ENCODE measurements at regions not wholly inside any gene's neighbourhood (a gene's known extent, or its start where the extent isn't known, plus 50 kb on each side); places are given as distances from the start of the nearest gene placed in this dataset.
A peak's percentile ranks its signal among the peaks of the same experiment; 100 is the strongest.
"Not testable (repeated sequence)": the region's sequence is repeated elsewhere in the genome, so short reads cannot be mapped to it uniquely, and the experiment has no call there.

DNA sequence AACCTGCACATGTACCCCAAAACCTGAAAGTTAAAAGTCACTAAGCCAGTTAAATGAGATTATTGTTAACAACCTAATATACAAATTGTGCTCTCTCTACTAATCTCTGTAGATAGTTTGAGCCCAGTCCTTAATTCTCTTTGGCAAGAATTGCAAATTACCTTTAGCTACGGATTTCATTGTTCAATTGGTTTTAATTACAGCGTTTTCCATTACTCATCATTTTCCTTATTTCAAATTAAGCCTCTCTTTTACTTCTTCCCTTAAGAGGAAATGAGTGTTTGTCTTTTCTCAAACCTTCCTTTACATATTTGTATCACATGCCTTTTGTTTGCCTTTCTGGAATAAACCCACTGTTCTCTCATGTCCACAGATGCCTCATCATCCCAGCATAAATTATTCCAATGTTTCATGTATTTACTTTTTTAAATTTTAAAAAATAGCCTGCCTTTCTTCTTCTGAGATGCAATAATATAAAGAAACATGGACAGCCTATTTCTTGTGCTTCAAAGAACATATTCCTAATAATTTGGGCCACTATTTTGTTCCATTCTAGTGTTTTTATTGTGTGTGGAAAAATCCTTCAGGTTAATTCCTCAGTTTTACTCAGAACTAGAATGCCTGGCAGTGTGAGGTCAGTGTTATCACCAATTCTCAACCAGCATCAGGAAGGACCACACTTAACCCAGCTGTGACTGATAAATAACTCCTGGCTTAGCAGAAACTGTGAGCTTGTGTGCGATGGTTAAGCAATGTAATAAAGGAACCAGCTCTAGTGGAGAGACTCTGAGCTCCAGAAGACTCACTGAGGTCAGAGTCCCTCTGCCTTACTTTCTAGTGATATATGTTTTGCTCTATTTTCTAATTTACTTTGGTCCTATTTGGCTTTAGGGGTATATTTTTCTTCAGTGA is 600.5 kb downstream of the LTN1 start:
- H3K4me2 ChIP-seq = no peak overlapping the region
- no peak overlapping the region for H3K27ac ChIP-seq
- no peak overlapping the region for H2AFZ ChIP-seq (replicated peaks)
- no peaks in the 10 kb centered on the region for H3K9me3 ChIP-seq (ENCODE audit: low read depth)
- no peaks in the 10 kb centered on the region for H3K36me3 Mint-ChIP-seq
- H3K4me3 Mint-ChIP-seq = no peak overlapping the region
- H3K27me3 Mint-ChIP-seq (ENCODE audit: insufficient read depth, low read depth) = peaks cover 4% of the 10 kb centered on the region
- H3K9ac ChIP-seq = no peak overlapping the region
- no peaks in the 10 kb centered on the region for H3K27me3 ChIP-seq
- no peak for TF ChIP-seq EZH2phosphoT487 (IDR thresholded peaks at IDR 0.05)
- TF ChIP-seq, protein P1, sequence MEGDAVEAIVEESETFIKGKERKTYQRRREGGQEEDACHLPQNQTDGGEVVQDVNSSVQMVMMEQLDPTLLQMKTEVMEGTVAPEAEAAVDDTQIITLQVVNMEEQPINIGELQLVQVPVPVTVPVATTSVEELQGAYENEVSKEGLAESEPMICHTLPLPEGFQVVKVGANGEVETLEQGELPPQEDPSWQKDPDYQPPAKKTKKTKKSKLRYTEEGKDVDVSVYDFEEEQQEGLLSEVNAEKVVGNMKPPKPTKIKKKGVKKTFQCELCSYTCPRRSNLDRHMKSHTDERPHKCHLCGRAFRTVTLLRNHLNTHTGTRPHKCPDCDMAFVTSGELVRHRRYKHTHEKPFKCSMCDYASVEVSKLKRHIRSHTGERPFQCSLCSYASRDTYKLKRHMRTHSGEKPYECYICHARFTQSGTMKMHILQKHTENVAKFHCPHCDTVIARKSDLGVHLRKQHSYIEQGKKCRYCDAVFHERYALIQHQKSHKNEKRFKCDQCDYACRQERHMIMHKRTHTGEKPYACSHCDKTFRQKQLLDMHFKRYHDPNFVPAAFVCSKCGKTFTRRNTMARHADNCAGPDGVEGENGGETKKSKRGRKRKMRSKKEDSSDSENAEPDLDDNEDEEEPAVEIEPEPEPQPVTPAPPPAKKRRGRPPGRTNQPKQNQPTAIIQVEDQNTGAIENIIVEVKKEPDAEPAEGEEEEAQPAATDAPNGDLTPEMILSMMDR (IDR thresholded peaks at IDR 0.05) = no peak
- no peak for TF ChIP-seq EZH2 (IDR thresholded peaks at IDR 0.05)
- H3K4me1 Mint-ChIP-seq = no peaks in the 10 kb centered on the region
- H3K4me3 ChIP-seq = no peak overlapping the region
- no peaks in the 10 kb centered on the region for H3F3A ChIP-seq (ENCODE audit: low read depth)
- no peaks in the 10 kb centered on the region for H3K4me1 ChIP-seq
- no peaks in the 10 kb centered on the region for H3K36me3 ChIP-seq
- no peak for DNase-seq (ENCODE audit: low spot score)
- no peaks in the 10 kb centered on the region for H3K79me2 ChIP-seq (ENCODE audit: low read depth)
- no peaks in the 10 kb centered on the region for H4K20me1 ChIP-seq (ENCODE audit: low read depth)
- H3K9me3 Mint-ChIP-seq = peaks cover 10% of the 10 kb centered on the region
- no peak overlapping the region for H3K27ac Mint-ChIP-seq

DNA sequence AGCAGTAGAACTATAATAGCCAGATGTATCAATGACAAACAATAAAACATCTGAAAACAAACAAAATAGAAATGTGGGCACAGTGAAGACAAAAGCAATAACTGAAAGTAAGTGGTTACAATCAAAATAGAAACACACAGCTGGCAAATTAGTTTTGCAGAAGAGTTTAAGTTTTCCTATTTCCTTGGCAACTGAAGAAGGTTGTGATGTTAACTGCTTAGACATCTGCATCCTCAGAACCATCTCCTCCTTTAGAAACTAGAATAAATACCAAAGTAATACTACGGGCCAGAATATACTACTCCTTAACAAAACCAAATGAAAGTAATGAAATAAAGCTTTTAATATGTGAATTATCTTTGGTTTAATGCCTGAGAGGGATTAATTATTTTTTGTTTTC is 605.5 kb downstream of the LTN1 start:
- no peak overlapping the region for H2AFZ ChIP-seq (replicated peaks)
- no peak overlapping the region for H3K27ac Mint-ChIP-seq
- H3K27me3 ChIP-seq = no peaks in the 10 kb centered on the region
- DNase-seq (ENCODE audit: low spot score) = no peak
- H3K9me3 ChIP-seq (ENCODE audit: low read depth) = no peaks in the 10 kb centered on the region
- no peaks in the 10 kb centered on the region for H3K9me3 Mint-ChIP-seq
- no peaks in the 10 kb centered on the region for H3K27me3 Mint-ChIP-seq (ENCODE audit: insufficient read depth, low read depth)
- H3K4me3 ChIP-seq = no peak overlapping the region
- H3K36me3 Mint-ChIP-seq = no peaks in the 10 kb centered on the region
- no peaks in the 10 kb centered on the region for H3K4me1 ChIP-seq
- H3K36me3 ChIP-seq = no peaks in the 10 kb centered on the region
- no peak overlapping the region for H3K4me2 ChIP-seq
- H3K4me1 Mint-ChIP-seq = no peaks in the 10 kb centered on the region
- H4K20me1 ChIP-seq (ENCODE audit: low read depth) = no peaks in the 10 kb centered on the region
- no peaks in the 10 kb centered on the region for H3F3A ChIP-seq (ENCODE audit: low read depth)
- H3K4me3 Mint-ChIP-seq = no peak overlapping the region
- TF ChIP-seq, protein P1 (IDR thresholded peaks at IDR 0.05) = no peak
- TF ChIP-seq EZH2phosphoT487 (IDR thresholded peaks at IDR 0.05) = no peak
- no peak for TF ChIP-seq EZH2 (IDR thresholded peaks at IDR 0.05)
- no peaks in the 10 kb centered on the region for H3K79me2 ChIP-seq (ENCODE audit: low read depth)
- no peak overlapping the region for H3K27ac ChIP-seq
- no peak overlapping the region for H3K9ac ChIP-seq

DNA sequence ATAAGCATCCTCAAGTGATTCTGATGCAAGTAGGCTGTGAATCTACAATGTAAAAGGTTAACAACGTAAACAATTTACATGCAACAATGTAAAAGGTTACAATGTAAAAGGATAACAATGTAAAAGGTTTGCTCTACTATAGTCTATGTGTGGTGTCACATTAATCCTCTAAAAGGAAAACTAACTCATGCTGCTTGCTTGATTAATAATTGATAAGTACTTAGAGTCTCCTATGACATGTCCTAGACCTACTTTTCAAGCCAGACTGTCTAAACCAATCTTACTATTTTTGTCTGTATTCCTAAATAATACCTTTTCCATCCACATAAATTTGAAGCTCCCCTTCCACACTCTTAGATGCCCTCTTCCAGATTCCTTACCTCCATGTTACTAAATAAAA is 606.8 kb downstream of the LTN1 start:
- H3K4me2 ChIP-seq = no peak overlapping the region
- Mint-ChIP-seq H3K9me3 (no peaks in the 10 kb centered on the region), H3K36me3 (no peaks in the 10 kb centered on the region), H3K27ac (no peak overlapping the region), H3K4me3 (no peak overlapping the region), H3K4me1 (no peaks in the 10 kb centered on the region), H3K27me3 (ENCODE audit: insufficient read depth, low read depth) (no peaks in the 10 kb centered on the region)
- H3K4me1 ChIP-seq = no peaks in the 10 kb centered on the region
- H3K9me3 ChIP-seq (ENCODE audit: low read depth) = no peaks in the 10 kb centered on the region
- no peak overlapping the region for H3K27ac ChIP-seq
- no peaks in the 10 kb centered on the region for H4K20me1 ChIP-seq (ENCODE audit: low read depth)
- no peaks in the 10 kb centered on the region for H3K36me3 ChIP-seq
- no peak overlapping the region for H2AFZ ChIP-seq (replicated peaks)
- no peaks in the 10 kb centered on the region for H3F3A ChIP-seq (ENCODE audit: low read depth)
- no peak for DNase-seq (ENCODE audit: low spot score)
- no peaks in the 10 kb centered on the region for H3K79me2 ChIP-seq (ENCODE audit: low read depth)
- no peak overlapping the region for H3K4me3 ChIP-seq
- TF ChIP-seq EZH2 (IDR thresholded peaks at IDR 0.05) = no peak
- no peak for TF ChIP-seq EZH2phosphoT487 (IDR thresholded peaks at IDR 0.05)
- TF ChIP-seq, protein P1 (IDR thresholded peaks at IDR 0.05) = no peak
- no peak overlapping the region for H3K9ac ChIP-seq
- no peaks in the 10 kb centered on the region for H3K27me3 ChIP-seq

DNA sequence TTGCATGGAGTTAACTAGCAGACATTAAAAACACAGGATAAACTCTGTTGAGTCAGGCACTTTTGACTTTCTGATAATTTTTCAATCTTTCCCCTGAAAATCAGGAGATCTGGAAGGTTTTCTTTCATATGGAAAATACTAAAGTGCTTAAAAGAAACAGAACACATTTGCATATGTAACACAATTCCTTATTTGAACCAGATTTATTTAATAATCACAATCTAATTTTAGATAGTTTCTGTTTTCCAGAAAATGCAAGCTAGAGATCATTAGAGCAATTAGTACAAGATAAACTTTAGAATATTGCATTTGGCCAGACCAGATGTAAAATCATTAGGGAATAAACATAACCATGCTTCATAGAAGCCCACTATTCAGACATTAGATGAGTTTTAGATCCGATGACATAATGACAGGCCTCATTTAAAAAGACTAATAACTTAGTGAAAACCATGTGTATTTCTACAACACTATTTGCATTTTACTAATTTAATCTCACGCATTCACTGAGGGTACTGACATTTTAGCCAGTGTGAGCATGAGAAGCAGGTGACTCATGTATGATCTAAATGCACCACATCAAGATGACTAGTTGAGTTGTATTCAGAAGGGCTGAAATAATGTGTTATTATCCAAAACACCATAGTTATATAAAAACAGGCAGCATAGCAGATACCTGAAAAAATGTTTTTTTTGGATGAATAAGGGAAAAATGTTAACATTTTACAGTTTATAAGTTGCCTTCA is 611.5 kb downstream of the LTN1 start:
- H3K27me3 Mint-ChIP-seq (ENCODE audit: insufficient read depth, low read depth) = not testable (repeated sequence)
- peak overlapping the region; percentile 48 for H2AFZ ChIP-seq (replicated peaks)

More for the DNA sequence above, 611.5 kb downstream of the LTN1 start:
- H3K4me1 Mint-ChIP-seq; H3K9me3 ChIP-seq (ENCODE audit: low read depth); H3K4me3 ChIP-seq; H3K27ac Mint-ChIP-seq; H3K9ac ChIP-seq; H3K27me3 ChIP-seq; H3K4me1 ChIP-seq; H3K4me2 ChIP-seq; H3F3A ChIP-seq (ENCODE audit: low read depth); H3K36me3 ChIP-seq; H3K4me3 Mint-ChIP-seq; H4K20me1 ChIP-seq (ENCODE audit: low read depth); H3K79me2 ChIP-seq (ENCODE audit: low read depth); DNase-seq (ENCODE audit: low spot score); H3K27ac ChIP-seq; H3K9me3 Mint-ChIP-seq; H3K36me3 Mint-ChIP-seq: not testable (repeated sequence)
